PC-9 (cell line): ENCODE measurements at regions not wholly inside any gene's neighbourhood (a gene's known extent, or its start where the extent isn't known, plus 50 kb on each side); places are given as distances from the start of the nearest gene placed in this dataset.

ENCODE experiments used
- BruUV-seq: library from RNA; stranded (reverse); fragments of 400-500 nt; replicated peaks from 2 replicates; lab custom pipeline; 2021; lab: Mats Ljungman, UMichigan
- CTCF ChIA-PET: fragments of 300-600 bp; sonication (Branson Sonifier 250); formaldehyde crosslinking; loops from one replicate; lab custom pipeline; 2022; ENCODE audit warnings: antibody characterized with exemption; lab: Charles Lee
- POLR2A ChIA-PET: fragments of 300-600 bp; sonication (Branson Sonifier 250); formaldehyde crosslinking; loops from one replicate; lab custom pipeline; 2022; ENCODE audit warnings: antibody characterized with exemption; ENCODE audit not compliant: unreplicated experiment; lab: Charles Lee
- DNase-seq, 2 experiments: peaks; one replicate each; pipeline versions ENCODE4 v3.0.0 to v3.0.0-alpha.2; 2015 to 2022; ENCODE audit warnings: mixed read lengths in 1 of 2
- H2AFZ ChIP-seq: fragments of 200-600 bp; sonication (generic); 2 replicates; pipeline ENCODE4 v1.8.1; 2017; ENCODE audit warnings: antibody characterized with exemption
- H3F3A ChIP-seq: fragments of 200-600 bp; sonication (generic); 2 replicates; pipeline ENCODE4 v1.8.1; 2017; ENCODE audit warnings: antibody characterized with exemption, mild to moderate bottlenecking, low read depth; ENCODE audit not compliant: insufficient read depth
- H3K27ac ChIP-seq: fragments of 200-600 bp; sonication (generic); 2 replicates; pipeline ENCODE4 v1.6.1; 2016; ENCODE audit warnings: mixed run types
- H3K27me3 ChIP-seq: fragments of 200-600 bp; sonication (generic); 2 replicates; pipeline ENCODE4 v1.6.1; 2016; ENCODE audit warnings: low read depth, mixed run types; ENCODE audit not compliant: insufficient read depth
- H3K36me3 ChIP-seq: fragments of 200-600 bp; sonication (generic); 2 replicates; pipeline ENCODE4 v1.6.1; 2016; ENCODE audit warnings: low read depth, mixed run types
- H3K4me1 ChIP-seq: fragments of 200-600 bp; sonication (generic); replicated peaks from 2 replicates; pipeline ENCODE4 v1.6.1; 2016; ENCODE audit warnings: mixed run types; ENCODE audit not compliant: insufficient read depth
- H3K4me2 ChIP-seq: fragments of 200-600 bp; sonication (generic); 2 replicates; pipeline ENCODE4 v1.6.1; 2017; ENCODE audit warnings: mixed run types
- H3K4me3 ChIP-seq: fragments of 200-600 bp; sonication (generic); 2 replicates; pipeline ENCODE4 v1.6.1; 2016; ENCODE audit warnings: mixed run types
- H3K79me2 ChIP-seq: fragments of 200-600 bp; sonication (generic); 2 replicates; pipeline ENCODE4 v1.6.1; 2017; ENCODE audit warnings: low read depth, mixed run types
- H3K9me2 ChIP-seq: fragments of 200-600 bp; sonication (generic); 2 replicates; pipeline ENCODE4 v1.8.1; 2017; ENCODE audit warnings: mild to moderate bottlenecking; ENCODE audit not compliant: insufficient read depth
- H3K9me3 ChIP-seq: fragments of 200-600 bp; sonication (generic); 2 replicates; pipeline ENCODE4 v1.8.1; 2016; ENCODE audit warnings: low read depth; ENCODE audit not compliant: insufficient read depth
- H4K20me1 ChIP-seq: fragments of 200-600 bp; sonication (generic); 2 replicates; pipeline ENCODE4 v1.8.1; 2017; ENCODE audit not compliant: insufficient read depth
- EZH2 ChIP-seq: fragments of 200-600 bp; sonication (generic); IDR thresholded peaks from 2 replicates; pipeline ENCODE4 v1.8.0; 2017; ENCODE audit warnings: antibody characterized with exemption, low read depth
- intact Hi-C: fragments of 100-400 bp; cut with micrococcal nuclease; formaldehyde crosslinking; loops from one replicate; pipeline ENCODE4 v1.10.0; 2022; ENCODE audit not compliant: unreplicated experiment
- TF ChIP-seq, protein P1 (sequence below): fragments of 200-600 bp; sonication (generic); conservative IDR thresholded peaks from 2 replicates; pipeline ENCODE4 v1.6.1; 2017; ENCODE audit warnings: mixed run types, antibody characterized with exemption, mild to moderate bottlenecking, moderate library complexity

DNA sequence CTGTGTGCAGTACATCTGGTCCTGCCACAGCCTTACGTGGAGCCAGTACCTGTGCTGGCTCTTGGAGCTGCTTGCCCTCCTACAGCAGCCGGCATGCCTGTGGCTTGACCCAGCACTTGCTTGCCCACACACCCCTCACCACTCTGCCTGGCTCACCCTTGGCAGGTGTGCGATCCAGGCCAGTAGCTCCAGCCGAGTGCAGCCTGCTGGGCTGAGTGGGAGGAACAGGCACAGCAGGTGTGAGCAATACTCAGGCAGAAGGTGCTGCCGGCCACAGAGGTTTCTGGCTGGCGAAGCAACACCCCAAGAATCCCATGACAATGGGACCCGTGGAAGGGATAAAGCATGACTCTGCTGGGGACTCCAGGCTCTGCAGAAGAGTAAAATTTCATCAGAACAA lies 173.5 kb upstream of the ADCY1 start:
- no peaks in the 10 kb centered on the region for H3K79me2 ChIP-seq
- H3K4me3 ChIP-seq = no peak overlapping the region
- no peaks in the 10 kb centered on the region for H4K20me1 ChIP-seq
- CTCF ChIA-PET = interaction anchor here (0.6 kb wide), 1 partner anchor 132 kb away, joined by 4 read pairs; no protein-coding TSS in a partner anchor
- no peak for DNase-seq
- H3K4me2 ChIP-seq = no peak overlapping the region
- no peaks in the 10 kb centered on the region for H3F3A ChIP-seq
- no peaks in the 10 kb centered on the region for H3K9me2 ChIP-seq
- no peak for TF ChIP-seq EZH2
- TF ChIP-seq, protein P1, sequence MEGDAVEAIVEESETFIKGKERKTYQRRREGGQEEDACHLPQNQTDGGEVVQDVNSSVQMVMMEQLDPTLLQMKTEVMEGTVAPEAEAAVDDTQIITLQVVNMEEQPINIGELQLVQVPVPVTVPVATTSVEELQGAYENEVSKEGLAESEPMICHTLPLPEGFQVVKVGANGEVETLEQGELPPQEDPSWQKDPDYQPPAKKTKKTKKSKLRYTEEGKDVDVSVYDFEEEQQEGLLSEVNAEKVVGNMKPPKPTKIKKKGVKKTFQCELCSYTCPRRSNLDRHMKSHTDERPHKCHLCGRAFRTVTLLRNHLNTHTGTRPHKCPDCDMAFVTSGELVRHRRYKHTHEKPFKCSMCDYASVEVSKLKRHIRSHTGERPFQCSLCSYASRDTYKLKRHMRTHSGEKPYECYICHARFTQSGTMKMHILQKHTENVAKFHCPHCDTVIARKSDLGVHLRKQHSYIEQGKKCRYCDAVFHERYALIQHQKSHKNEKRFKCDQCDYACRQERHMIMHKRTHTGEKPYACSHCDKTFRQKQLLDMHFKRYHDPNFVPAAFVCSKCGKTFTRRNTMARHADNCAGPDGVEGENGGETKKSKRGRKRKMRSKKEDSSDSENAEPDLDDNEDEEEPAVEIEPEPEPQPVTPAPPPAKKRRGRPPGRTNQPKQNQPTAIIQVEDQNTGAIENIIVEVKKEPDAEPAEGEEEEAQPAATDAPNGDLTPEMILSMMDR = no peak
- peaks cover 17% of the 10 kb centered on the region for H3K4me1 ChIP-seq
- H3K27me3 ChIP-seq = peaks cover 21% of the 10 kb centered on the region; the same call in 1 of the 2 replicates
- intact Hi-C loops = no loop called here
- peaks cover 7% of the 10 kb centered on the region; the same call in 1 of the 2 replicates for H3K9me3 ChIP-seq
- BruUV-seq = no TSS peak
- POLR2A ChIA-PET = no interaction called here
- H3K27ac ChIP-seq = no peak overlapping the region
- H2AFZ ChIP-seq = no peak overlapping the region
- no peaks in the 10 kb centered on the region for H3K36me3 ChIP-seq

DNA sequence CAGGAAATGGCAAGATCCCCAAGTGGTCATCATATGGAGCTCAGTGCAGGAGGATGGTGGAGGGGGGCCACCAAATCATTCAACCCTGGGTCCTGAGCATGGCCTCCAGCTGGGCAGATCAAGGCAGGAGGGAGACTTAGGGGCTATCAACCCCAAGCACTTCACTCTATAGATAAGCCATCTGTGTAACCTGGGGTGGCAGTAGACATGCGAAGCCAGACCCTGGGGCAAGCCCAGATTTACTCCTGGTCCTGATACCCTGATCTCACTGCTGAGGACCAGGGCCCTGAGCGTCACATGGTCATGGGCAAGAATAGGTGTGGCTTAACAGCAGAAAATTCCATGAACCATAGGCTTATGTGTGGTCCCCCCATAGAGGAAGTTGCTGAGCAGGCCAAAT lies 173.0 kb upstream of the ADCY1 start:
- no TSS peak for BruUV-seq
- H3F3A ChIP-seq = no peaks in the 10 kb centered on the region
- H3K9me3 ChIP-seq = peaks cover 7% of the 10 kb centered on the region; the same call in 1 of the 2 replicates
- H3K36me3 ChIP-seq = no peaks in the 10 kb centered on the region
- H3K4me3 ChIP-seq = no peak overlapping the region
- no peak overlapping the region for H2AFZ ChIP-seq
- no peak overlapping the region for H3K4me2 ChIP-seq
- no peak overlapping the region for H3K27ac ChIP-seq
- H3K79me2 ChIP-seq = no peaks in the 10 kb centered on the region
- H4K20me1 ChIP-seq = no peaks in the 10 kb centered on the region
- ChIA-PET POLR2A (no interaction called here), CTCF (no interaction called here)
- intact Hi-C loops = no loop called here
- peaks cover 19% of the 10 kb centered on the region for H3K4me1 ChIP-seq
- H3K27me3 ChIP-seq = peaks cover 17% of the 10 kb centered on the region; the same call in 1 of the 2 replicates
- DNase-seq = no peak
- TF ChIP-seq, protein P1 = no peak
- TF ChIP-seq EZH2 = no peak
- H3K9me2 ChIP-seq = no peaks in the 10 kb centered on the region

DNA sequence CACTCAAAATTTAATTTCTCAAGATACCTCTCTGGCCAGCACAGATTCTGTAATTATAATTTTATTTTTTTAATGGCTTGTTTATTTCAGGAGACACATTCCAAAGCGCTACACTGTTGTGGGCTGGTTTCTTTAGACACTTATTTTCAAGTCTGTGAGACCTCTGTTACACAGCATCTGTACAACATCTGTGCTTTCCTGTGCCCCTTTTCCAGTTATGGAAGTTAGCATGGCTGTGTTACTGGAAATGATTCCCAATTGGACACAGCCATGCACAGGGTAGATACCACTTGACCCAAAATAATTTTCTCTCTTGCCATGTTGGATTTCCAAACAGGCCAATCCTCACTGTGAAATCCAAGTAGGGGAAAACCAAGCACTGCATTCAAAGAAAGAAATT lies 172.3 kb upstream of the ADCY1 start:
- no peaks in the 10 kb centered on the region for H4K20me1 ChIP-seq
- no peaks in the 10 kb centered on the region for H3K79me2 ChIP-seq
- no peak overlapping the region for H2AFZ ChIP-seq
- no peaks in the 10 kb centered on the region for H3K9me2 ChIP-seq
- H3F3A ChIP-seq = no peaks in the 10 kb centered on the region
- no peak overlapping the region for H3K4me2 ChIP-seq
- no peak overlapping the region for H3K4me3 ChIP-seq
- TF ChIP-seq, protein P1 = no peak
- no peak for TF ChIP-seq EZH2
- CTCF ChIA-PET = no interaction called here
- POLR2A ChIA-PET = no interaction called here
- DNase-seq = no peak
- peaks cover 13% of the 10 kb centered on the region; the same call in 1 of the 2 replicates for H3K27me3 ChIP-seq
- H3K4me1 ChIP-seq = peaks cover 19% of the 10 kb centered on the region
- intact Hi-C loops = no loop called here
- H3K27ac ChIP-seq = no peak overlapping the region
- no peaks in the 10 kb centered on the region for H3K36me3 ChIP-seq
- peaks cover 7% of the 10 kb centered on the region; the same call in 1 of the 2 replicates for H3K9me3 ChIP-seq
- no TSS peak for BruUV-seq
